ENCODE measurements at regions not wholly inside any gene's neighbourhood (a gene's known extent, or its start where the extent isn't known, plus 50 kb on each side); places are given as distances from the start of the nearest gene placed in this dataset.

DNA sequence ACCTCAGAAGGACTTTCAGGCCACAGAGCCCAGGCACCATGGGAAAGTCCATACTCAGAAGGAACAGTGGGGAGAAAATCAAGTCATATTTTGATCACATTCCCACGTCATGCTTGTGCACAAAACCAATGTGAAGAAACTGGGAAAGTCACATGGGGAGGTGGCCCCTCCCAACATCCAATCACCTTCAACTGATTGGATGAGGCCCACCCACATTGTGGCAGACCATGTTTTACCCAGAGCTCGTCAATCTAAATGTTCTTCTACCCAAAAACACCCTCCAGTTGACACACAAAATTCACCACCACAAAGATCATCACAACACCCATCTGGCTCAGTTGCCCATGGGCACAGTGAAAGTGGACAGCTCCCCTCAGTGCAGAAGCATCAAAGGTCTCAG, 248.2 kb upstream of the IGF1R start:
- Histone ChIP-seq H3K27me3 (no peaks in the 10 kb centered on the region), H3K27ac (peak overlapping the region in 1 of 4 donors; percentile 24), H3K9me3 (no peaks in the 10 kb centered on the region), H3K36me3 (no peaks in the 10 kb centered on the region), H3K4me3 (no peak overlapping the region), H3K4me1 (peaks cover 0 to 12% (median 0%) of the 10 kb centered on the region in 3 donors)
- no peak for ATAC-seq
- TF ChIP-seq POLR2A (IDR thresholded peaks at IDR 0.05), result no peak
- 100% methylated on average over 1 to 2 of the region's 2 CpGs for WGBS, 2 donors (ENCODE audit: low coverage in 1 of 2)

DNA sequence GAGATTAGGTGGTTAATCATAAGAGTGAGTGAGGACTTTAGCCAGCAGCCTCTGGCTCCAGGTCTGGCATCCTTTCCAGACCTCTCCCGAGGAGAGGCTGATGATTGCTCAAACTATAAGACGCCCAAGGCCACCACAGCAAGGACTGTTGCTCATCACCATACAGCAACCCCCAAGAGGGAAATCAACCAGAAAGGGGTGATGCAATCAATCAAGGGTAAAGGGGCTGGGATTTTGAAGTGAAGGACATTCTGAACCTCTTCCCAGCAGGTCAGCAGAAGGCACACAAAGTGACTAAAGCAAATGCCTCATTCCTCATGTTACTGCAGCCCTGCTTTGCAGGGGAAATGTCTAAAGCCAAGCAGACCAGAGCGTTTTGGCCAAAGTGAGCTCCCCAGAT, 247.3 kb upstream of the IGF1R start:
- no peaks in the 10 kb centered on the region for H3K9me3 ChIP-seq
- H3K27ac ChIP-seq, result peak overlapping the region in 1 of 4 donors; percentile 16
- no peaks in the 10 kb centered on the region for H3K27me3 ChIP-seq
- 50 to 80% methylated on average over 1 to 3 of the region's 3 CpGs for WGBS, 2 donors (ENCODE audit: low coverage in 1 of 2)
- H3K4me1 ChIP-seq, result peaks cover 0 to 21% (median 0%) of the 10 kb centered on the region in 3 donors
- TF ChIP-seq POLR2AphosphoS5 (IDR thresholded peaks at IDR 0.05) (peak; percentile 70), EP300 (IDR thresholded peaks at IDR 0.05) (no peak)
- TF ChIP-seq, protein P1, sequence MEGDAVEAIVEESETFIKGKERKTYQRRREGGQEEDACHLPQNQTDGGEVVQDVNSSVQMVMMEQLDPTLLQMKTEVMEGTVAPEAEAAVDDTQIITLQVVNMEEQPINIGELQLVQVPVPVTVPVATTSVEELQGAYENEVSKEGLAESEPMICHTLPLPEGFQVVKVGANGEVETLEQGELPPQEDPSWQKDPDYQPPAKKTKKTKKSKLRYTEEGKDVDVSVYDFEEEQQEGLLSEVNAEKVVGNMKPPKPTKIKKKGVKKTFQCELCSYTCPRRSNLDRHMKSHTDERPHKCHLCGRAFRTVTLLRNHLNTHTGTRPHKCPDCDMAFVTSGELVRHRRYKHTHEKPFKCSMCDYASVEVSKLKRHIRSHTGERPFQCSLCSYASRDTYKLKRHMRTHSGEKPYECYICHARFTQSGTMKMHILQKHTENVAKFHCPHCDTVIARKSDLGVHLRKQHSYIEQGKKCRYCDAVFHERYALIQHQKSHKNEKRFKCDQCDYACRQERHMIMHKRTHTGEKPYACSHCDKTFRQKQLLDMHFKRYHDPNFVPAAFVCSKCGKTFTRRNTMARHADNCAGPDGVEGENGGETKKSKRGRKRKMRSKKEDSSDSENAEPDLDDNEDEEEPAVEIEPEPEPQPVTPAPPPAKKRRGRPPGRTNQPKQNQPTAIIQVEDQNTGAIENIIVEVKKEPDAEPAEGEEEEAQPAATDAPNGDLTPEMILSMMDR (IDR thresholded peaks at IDR 0.05), result no peak
- ATAC-seq, result peak; percentile 97
- H3K36me3 ChIP-seq, result no peaks in the 10 kb centered on the region
- no peak overlapping the region for H3K4me3 ChIP-seq

DNA sequence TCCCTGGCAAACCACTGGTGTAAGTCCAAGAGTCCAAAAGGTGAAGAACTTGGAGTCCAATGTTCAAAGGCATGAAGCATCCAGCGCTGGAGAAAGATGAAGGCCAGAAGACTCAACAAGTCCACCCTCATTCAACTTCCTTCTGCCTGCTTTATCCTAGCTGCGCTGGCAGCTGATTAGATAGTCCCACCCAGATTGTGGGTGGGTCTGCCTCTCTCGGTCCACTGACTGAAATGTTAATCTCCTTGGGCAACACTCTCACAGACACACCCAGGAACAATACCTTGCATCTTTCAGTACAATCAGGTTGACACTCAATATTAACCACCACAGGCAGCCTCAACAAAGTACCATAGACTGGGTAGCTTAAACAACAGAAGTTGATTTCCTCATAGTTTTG, 245.9 kb upstream of the IGF1R start:
- 75 to 83% methylated on average over 3 of the region's 3 CpGs for WGBS, 2 donors (ENCODE audit: low coverage in 1 of 2)
- H3K27me3 ChIP-seq, result no peaks in the 10 kb centered on the region
- TF ChIP-seq POLR2A (IDR thresholded peaks at IDR 0.05), result no peak
- TF ChIP-seq EP300 (IDR thresholded peaks at IDR 0.05), result no peak
- TF ChIP-seq, protein P1 (IDR thresholded peaks at IDR 0.05), result no peak
- TF ChIP-seq POLR2AphosphoS5 (IDR thresholded peaks at IDR 0.05), result no peak
- peaks cover 0 to 24% (median 0%) of the 10 kb centered on the region in 3 donors for H3K4me1 ChIP-seq
- H3K27ac ChIP-seq, result no peak overlapping the region
- H3K4me3 ChIP-seq, result no peak overlapping the region
- H3K9me3 ChIP-seq, result no peaks in the 10 kb centered on the region
- no peak for ATAC-seq
- H3K36me3 ChIP-seq, result no peaks in the 10 kb centered on the region

DNA sequence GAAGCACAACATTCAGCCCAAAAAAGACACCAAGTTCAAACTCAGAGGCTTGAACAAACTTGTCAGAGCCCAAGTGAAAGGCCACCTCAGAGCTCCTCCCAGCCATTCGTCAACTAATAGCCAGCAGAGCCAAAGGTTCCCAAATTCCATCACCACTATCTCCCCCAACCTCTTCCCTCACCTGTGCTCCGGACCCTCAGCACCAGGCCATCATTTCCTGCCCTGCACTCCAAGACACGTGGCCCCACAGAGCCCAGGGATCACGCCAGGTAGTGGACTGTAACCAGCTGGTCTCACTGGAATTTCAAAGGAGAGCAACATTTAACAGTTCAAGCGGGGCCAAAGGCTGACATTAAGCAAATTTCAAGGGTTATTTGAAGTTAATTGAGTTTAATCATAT, 245.2 kb upstream of the IGF1R start:
- Histone ChIP-seq H3K9me3 (no peaks in the 10 kb centered on the region), H3K36me3 (no peaks in the 10 kb centered on the region), H3K27ac (no peak overlapping the region), H3K27me3 (no peaks in the 10 kb centered on the region), H3K4me1 (peaks cover 0 to 24% (median 0%) of the 10 kb centered on the region in 3 donors), H3K4me3 (no peak overlapping the region)
- 83 to 94% methylated on average over 4 to 5 of the region's 5 CpGs for WGBS, 2 donors (ENCODE audit: low coverage in 1 of 2)
- ATAC-seq, result no peak
- TF ChIP-seq, protein P1 (IDR thresholded peaks at IDR 0.05), result no peak
- TF ChIP-seq POLR2A (IDR thresholded peaks at IDR 0.05), result no peak

DNA sequence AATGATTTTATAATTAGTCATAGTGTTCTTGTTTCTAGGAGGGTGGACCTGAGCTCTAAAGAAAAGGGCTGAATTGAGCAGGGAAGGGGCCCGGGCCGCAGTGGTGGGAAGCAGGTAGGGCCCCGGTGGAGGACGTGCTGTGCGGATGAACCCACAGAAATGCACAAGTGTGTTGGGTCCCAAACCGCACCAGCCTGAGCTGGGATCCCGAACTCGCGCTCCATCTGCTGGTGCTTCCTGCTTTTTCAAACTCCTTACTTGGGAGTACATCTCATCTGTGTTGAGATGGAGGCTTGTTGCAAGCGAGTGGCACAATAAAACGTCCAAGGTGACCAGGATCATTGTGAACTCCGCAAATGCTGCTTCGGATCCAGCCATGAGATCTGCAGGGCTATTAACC, 244.8 kb upstream of the IGF1R start:
- WGBS, 2 donors (ENCODE audit: low coverage in 1 of 2), result 83% methylated on average over 12 of the region's 13 CpGs; no CpG with 5 or more reads in 1 of the 2 donors
- no peak for ATAC-seq

More for the DNA sequence above, 244.8 kb upstream of the IGF1R start:
- Histone ChIP-seq H3K27ac (no peak overlapping the region), H3K4me3 (no peak overlapping the region), H3K9me3 (no peaks in the 10 kb centered on the region), H3K4me1 (peaks cover 0 to 24% (median 0%) of the 10 kb centered on the region in 3 donors), H3K36me3 (no peaks in the 10 kb centered on the region), H3K27me3 (no peaks in the 10 kb centered on the region)
- TF ChIP-seq POLR2AphosphoS5 (IDR thresholded peaks at IDR 0.05), result no peak
- TF ChIP-seq, protein P1 (IDR thresholded peaks at IDR 0.05), result no peak
- TF ChIP-seq EP300 (IDR thresholded peaks at IDR 0.05), result no peak
- no peak for TF ChIP-seq POLR2A (IDR thresholded peaks at IDR 0.05)

All from gastroesophageal sphincter (tissue), 4 donors.